Panc1 (cell line): ENCODE measurements at regions not wholly inside any gene's neighbourhood (a gene's known extent, or its start where the extent isn't known, plus 50 kb on each side); places are given as distances from the start of the nearest gene placed in this dataset.

Source experiments
- ATAC-seq: fragments of 200-7000 bp; cut with Tn5 transposase; 2 replicates; pipeline ENCODE4 v1.9.1; 2020; ENCODE audit warnings: mild to moderate bottlenecking, moderate library complexity
- BruUV-seq: library from RNA; stranded (reverse); fragments of 400-500 nt; replicated peaks from 2 replicates; lab custom pipeline; 2021; lab: Mats Ljungman, UMichigan
- CTCF ChIA-PET: fragments of 300-600 bp; sonication (Branson Sonifier 250); formaldehyde crosslinking; loops from one replicate; lab custom pipeline; 2022; ENCODE audit warnings: antibody characterized with exemption; lab: Charles Lee
- POLR2A ChIA-PET: fragments of 300-600 bp; sonication (Branson Sonifier 250); formaldehyde crosslinking; loops from one replicate; lab custom pipeline; 2022; ENCODE audit warnings: antibody characterized with exemption; lab: Charles Lee
- DNase-seq: peaks from one replicate; pipeline ENCODE4 v3.0.0-alpha.2; 2010; ENCODE audit warnings: low read depth, low spot score
- H3K27ac ChIP-seq: 2 replicates; pipeline ENCODE4 v1.5.1; 2011; ENCODE audit warnings: mild to moderate bottlenecking, low read length, inconsistent platforms
- H3K27me3 ChIP-seq: fragments of 200-500 bp; sonication (Bioruptor generic); 2 replicates; pipeline ENCODE4 v1.6.0; 2014; ENCODE audit warnings: low read length, inconsistent platforms; ENCODE audit not compliant: control insufficient read depth, insufficient read depth
- H3K36me3 ChIP-seq: fragments of 200-500 bp; sonication (Bioruptor generic); 2 replicates; pipeline ENCODE4 v1.5.1; 2014; ENCODE audit warnings: inconsistent platforms, mild to moderate bottlenecking, low read length, moderate library complexity; ENCODE audit not compliant: control insufficient read depth, insufficient read depth
- H3K4me1 ChIP-seq: 2 replicates; pipeline ENCODE4 v1.5.1; 2011; ENCODE audit warnings: inconsistent platforms, mild to moderate bottlenecking, low read length, moderate library complexity; ENCODE audit not compliant: control insufficient read depth, insufficient read depth
- H3K4me3 ChIP-seq, 2 experiments: 2 replicates each; pipeline ENCODE4 v1.5.1; 2011 to 2012; ENCODE audit warnings: low read depth in 2 of 2, low read length in 2 of 2, mild to moderate bottlenecking in 2 of 2, inconsistent platforms in 1 of 2, moderate library complexity in 1 of 2
- H3K9me3 ChIP-seq: fragments of 200-500 bp; sonication (Bioruptor generic); 2 replicates; pipeline ENCODE4 v1.5.1; 2014; ENCODE audit warnings: low read depth, mild to moderate bottlenecking, inconsistent platforms, low read length, moderate library complexity; ENCODE audit not compliant: control insufficient read depth, insufficient read depth
- POLR2AphosphoS5 ChIP-seq: IDR thresholded peaks from 2 replicates; pipeline ENCODE4 v1.6.1; 2012; ENCODE audit warnings: mild to moderate bottlenecking, low read depth, low read length, moderate library complexity
- REST ChIP-seq, 2 experiments: IDR thresholded peaks; 2 replicates each; pipeline ENCODE4 v1.6.1; 2011 to 2012; ENCODE audit warnings: low read depth in 2 of 2, control low read depth in 1 of 2, low read length in 1 of 2, mild to moderate bottlenecking in 1 of 2, moderate library complexity in 1 of 2; ENCODE audit not compliant: insufficient read depth in 1 of 2
- SIN3A ChIP-seq: IDR thresholded peaks from 2 replicates; pipeline ENCODE4 v1.6.1; 2012; ENCODE audit warnings: low read depth, mild to moderate bottlenecking, low read length, moderate library complexity, borderline replicate concordance; ENCODE audit not compliant: insufficient read depth
- TCF7L2 ChIP-seq: IDR thresholded peaks from 2 replicates; pipeline ENCODE4 v1.6.1; 2011; ENCODE audit warnings: mild to moderate bottlenecking, low read depth, low read length, inconsistent platforms
- in situ Hi-C: cut with HindIII; loops from 2 replicates; pipeline ENCODE4 v1.10.0; 2016; ENCODE audit warnings: low sequenced_read_pairs, low pct_unique_long_range_greater_than_20kb
- intact Hi-C: fragments of 100-400 bp; cut with micrococcal nuclease; formaldehyde crosslinking; loops from one replicate; pipeline ENCODE4 v1.10.0; 2022; ENCODE audit not compliant: unreplicated experiment
- TF ChIP-seq, protein P1 (sequence below): fragments of 450-650 bp; IDR thresholded peaks from 2 replicates; pipeline ENCODE4 v1.5.1; 2017; ENCODE audit warnings: mild to moderate bottlenecking

DNA sequence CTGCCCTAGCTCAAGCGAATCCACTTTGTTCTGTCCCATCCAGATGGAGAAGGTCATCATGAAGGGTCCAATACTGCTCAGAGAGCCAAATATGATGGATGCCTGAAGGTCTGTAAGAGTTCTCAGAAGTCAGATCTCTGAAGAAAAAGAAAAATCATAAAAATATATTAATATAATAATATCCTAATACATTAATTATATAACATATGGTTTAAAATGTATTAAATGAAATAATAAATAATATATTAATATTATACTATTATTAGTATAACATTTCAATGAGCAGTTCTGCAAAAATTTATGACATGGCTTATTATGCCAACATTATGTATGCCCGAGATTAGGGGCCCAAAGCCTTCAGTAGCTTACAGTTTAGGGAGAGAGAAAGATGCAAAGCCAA lies 78.2 kb upstream of the GPR12 start:
- Histone ChIP-seq H3K4me1 (no peaks in the 10 kb centered on the region), H3K36me3 (no peaks in the 10 kb centered on the region), H3K4me3 (no peak overlapping the region), H3K9me3 (no peaks in the 10 kb centered on the region), H3K27me3 (no peaks in the 10 kb centered on the region; the same call in 1 of the 2 replicates), H3K27ac (no peak overlapping the region)
- ChIA-PET CTCF (interaction anchor here (0.9 kb wide), 1 partner anchor 34 kb away, joined by 3 read pairs; no protein-coding TSS in a partner anchor), POLR2A (no interaction called here)
- TF ChIP-seq, protein P1, sequence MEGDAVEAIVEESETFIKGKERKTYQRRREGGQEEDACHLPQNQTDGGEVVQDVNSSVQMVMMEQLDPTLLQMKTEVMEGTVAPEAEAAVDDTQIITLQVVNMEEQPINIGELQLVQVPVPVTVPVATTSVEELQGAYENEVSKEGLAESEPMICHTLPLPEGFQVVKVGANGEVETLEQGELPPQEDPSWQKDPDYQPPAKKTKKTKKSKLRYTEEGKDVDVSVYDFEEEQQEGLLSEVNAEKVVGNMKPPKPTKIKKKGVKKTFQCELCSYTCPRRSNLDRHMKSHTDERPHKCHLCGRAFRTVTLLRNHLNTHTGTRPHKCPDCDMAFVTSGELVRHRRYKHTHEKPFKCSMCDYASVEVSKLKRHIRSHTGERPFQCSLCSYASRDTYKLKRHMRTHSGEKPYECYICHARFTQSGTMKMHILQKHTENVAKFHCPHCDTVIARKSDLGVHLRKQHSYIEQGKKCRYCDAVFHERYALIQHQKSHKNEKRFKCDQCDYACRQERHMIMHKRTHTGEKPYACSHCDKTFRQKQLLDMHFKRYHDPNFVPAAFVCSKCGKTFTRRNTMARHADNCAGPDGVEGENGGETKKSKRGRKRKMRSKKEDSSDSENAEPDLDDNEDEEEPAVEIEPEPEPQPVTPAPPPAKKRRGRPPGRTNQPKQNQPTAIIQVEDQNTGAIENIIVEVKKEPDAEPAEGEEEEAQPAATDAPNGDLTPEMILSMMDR: no peak
- TF ChIP-seq SIN3A (no peak), REST (IDR thresholded peaks at IDR 0.05; ENCODE audit: insufficient read depth in 1 of 2, low read depth in 2 of 2, low read length in 1 of 2) (no peak)
- no TSS peak for BruUV-seq
- no peak for ATAC-seq
- no peak for DNase-seq
- intact Hi-C loops (no loop called here), in situ Hi-C loops (no loop called here)

DNA sequence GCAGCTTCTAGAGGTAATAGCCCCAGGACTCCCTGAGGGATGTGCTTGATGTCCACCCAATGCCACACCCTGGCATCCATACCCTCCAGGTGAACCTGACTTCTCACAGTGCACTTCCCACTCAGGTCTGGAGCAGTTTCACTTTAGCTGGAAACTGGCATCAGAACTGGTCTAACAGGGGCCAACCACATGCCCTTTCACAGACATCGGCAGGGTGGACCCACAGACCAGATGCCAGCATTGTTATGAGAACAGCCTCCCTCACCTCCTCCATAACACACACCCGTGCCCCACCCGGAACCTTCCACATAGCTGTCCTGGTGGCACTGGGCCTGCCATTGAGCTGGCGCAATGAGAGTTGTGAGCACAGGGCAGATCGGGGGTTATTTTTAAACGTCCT lies 77.4 kb upstream of the GPR12 start:
- CTCF ChIA-PET: interaction anchor here (0.6 kb wide), 1 partner anchor 109 kb away, joined by 3 read pairs; no protein-coding TSS in a partner anchor
- in situ Hi-C loops (no loop called here), intact Hi-C loops (no loop called here)
- DNase-seq (no peak), ATAC-seq (no peak)
- Histone ChIP-seq H3K27ac (no peak overlapping the region), H3K4me1 (no peaks in the 10 kb centered on the region), H3K36me3 (no peaks in the 10 kb centered on the region), H3K9me3 (no peaks in the 10 kb centered on the region), H3K4me3 (no peak overlapping the region), H3K27me3 (no peaks in the 10 kb centered on the region; the same call in 1 of the 2 replicates)
- POLR2A ChIA-PET: no interaction called here
- TF ChIP-seq REST (IDR thresholded peaks at IDR 0.05; ENCODE audit: insufficient read depth in 1 of 2, low read depth in 2 of 2, low read length in 1 of 2) (no peak), SIN3A (no peak), TCF7L2 (no peak), POLR2AphosphoS5 (no peak)
- TF ChIP-seq, protein P1: no peak
- no TSS peak for BruUV-seq
